Fibroblast of lung (primary cell): ENCODE measurements at regions not wholly inside any gene's neighbourhood (a gene's known extent, or its start where the extent isn't known, plus 50 kb on each side); places are given as distances from the start of the nearest gene placed in this dataset.

Source experiments
- DNase-seq, 2 donors: peaks; one replicate each; pipeline versions ENCODE4 v3.0.0 to v3.0.0-alpha.2; 2010; ENCODE audit warnings: low read depth in 2 of 2
- H2AFZ ChIP-seq: 2 replicates; pipeline ENCODE4 v1.5.1; 2012; ENCODE audit warnings: low read length, control low read depth, inconsistent platforms
- H3K27ac ChIP-seq: 2 replicates; pipeline ENCODE4 v1.5.1; 2011; ENCODE audit warnings: low read length, control low read depth; ENCODE audit not compliant: insufficient read depth
- H3K27me3 ChIP-seq: 2 replicates; pipeline ENCODE4 v1.5.1; 2011; ENCODE audit warnings: mild to moderate bottlenecking, low read length; ENCODE audit not compliant: control insufficient read depth, insufficient read depth
- H3K36me3 ChIP-seq: 2 replicates; pipeline ENCODE4 v1.5.1; 2011; ENCODE audit warnings: low read length; ENCODE audit not compliant: control insufficient read depth, insufficient read depth
- H3K4me1 ChIP-seq: 2 replicates; pipeline ENCODE4 v1.5.1; 2011; ENCODE audit warnings: low read length; ENCODE audit not compliant: control insufficient read depth, insufficient read depth; ENCODE audit errors: extremely low read depth
- H3K4me2 ChIP-seq: 2 replicates; pipeline ENCODE4 v1.5.1; 2011; ENCODE audit warnings: low read length, control low read depth; ENCODE audit not compliant: insufficient read depth; ENCODE audit errors: extremely low read depth
- H3K4me3 ChIP-seq, 4 experiments: fragments of 200-600 bp in 1 of 4; sonication (generic) in 1 of 4; replicated peaks in 1 of 4; 2 replicates each; pipeline ENCODE4 v1.5.1; 2011 to 2016; ENCODE audit warnings: low read length in 4 of 4, low read depth in 3 of 4, mild to moderate bottlenecking in 3 of 4, control low read depth in 2 of 4, inconsistent platforms in 1 of 4, mixed read lengths in 1 of 4; ENCODE audit not compliant: insufficient read depth in 1 of 4; ENCODE audit errors: control extremely low read depth in 1 of 4
- H3K79me2 ChIP-seq: 2 replicates; pipeline ENCODE4 v1.5.1; 2012; ENCODE audit warnings: mild to moderate bottlenecking, low read length, inconsistent platforms; ENCODE audit not compliant: control insufficient read depth, insufficient read depth
- H3K9ac ChIP-seq: 2 replicates; pipeline ENCODE4 v1.5.1; 2011; ENCODE audit warnings: mild to moderate bottlenecking, low read length, control low read depth; ENCODE audit not compliant: insufficient read depth
- H3K9me3 ChIP-seq: 2 replicates; pipeline ENCODE4 v1.5.1; 2012; ENCODE audit warnings: low read depth, low read length; ENCODE audit not compliant: control insufficient read depth, insufficient read depth
- H4K20me1 ChIP-seq: 2 replicates; pipeline ENCODE4 v1.5.1; 2011; ENCODE audit warnings: low read length; ENCODE audit not compliant: control insufficient read depth, insufficient read depth; ENCODE audit errors: extremely low read depth
- CTCF ChIP-seq, 2 donors: IDR thresholded peaks in 1 of 2; conservative IDR thresholded peaks in 1 of 2; 1 replicate in 1 of 2; 2 replicates in 1 of 2; pipeline ENCODE4 v1.5.1; 2011 to 2012; ENCODE audit warnings: low read length in 2 of 2, control low read depth in 1 of 2, inconsistent platforms in 1 of 2, low read depth in 1 of 2, mild to moderate bottlenecking in 1 of 2
- EZH2 ChIP-seq: IDR thresholded peaks from 2 replicates; pipeline ENCODE4 v1.5.1; 2012; ENCODE audit warnings: low read length, control low read depth, mild to moderate bottlenecking; ENCODE audit errors: missing control alignments

DNA sequence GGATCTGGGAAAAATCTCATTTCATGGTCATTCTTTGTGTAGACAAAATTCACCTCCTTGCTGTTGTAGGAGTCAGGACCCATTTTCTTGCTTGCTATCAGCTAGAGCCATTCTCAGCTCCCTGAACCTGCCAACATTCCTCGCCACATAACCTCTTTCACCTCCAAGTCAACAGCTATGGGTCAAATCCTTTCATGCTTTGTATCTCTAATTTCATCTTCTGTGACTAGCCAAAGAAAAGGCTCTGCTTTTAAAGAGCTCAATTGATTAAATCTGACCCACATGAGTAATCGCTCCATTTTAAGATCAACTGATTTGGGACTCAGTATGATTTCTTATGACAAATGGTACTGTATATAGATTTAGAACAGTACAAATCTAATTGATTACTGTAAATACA lies 89.2 kb upstream of the FOXG1 start:
- no peak overlapping the region for H2AFZ ChIP-seq
- H3K36me3 ChIP-seq: no peaks in the 10 kb centered on the region
- DNase-seq: no peak
- TF ChIP-seq EZH2 (no peak), CTCF (conservative IDR thresholded peaks at IDR 0.05 in 1 of 2, IDR thresholded peaks at IDR 0.05 in 1 of 2; ENCODE audit: low read depth in 1 of 2, low read length in 2 of 2) (no peak)
- H3K27ac ChIP-seq: no peak overlapping the region
- H3K27me3 ChIP-seq: no peaks in the 10 kb centered on the region
- H4K20me1 ChIP-seq: no peaks in the 10 kb centered on the region
- no peaks in the 10 kb centered on the region for H3K4me1 ChIP-seq
- no peak overlapping the region for H3K4me3 ChIP-seq
- no peak overlapping the region for H3K9ac ChIP-seq
- H3K79me2 ChIP-seq: no peaks in the 10 kb centered on the region
- no peaks in the 10 kb centered on the region for H3K9me3 ChIP-seq
- H3K4me2 ChIP-seq: no peak overlapping the region

- Histone ChIP-seq H2AFZ (no peak overlapping the region), H3K4me2 (no peak overlapping the region), H3K4me1 (no peaks in the 10 kb centered on the region), H3K27ac (no peak overlapping the region), H3K27me3 (no peaks in the 10 kb centered on the region), H3K9ac (no peak overlapping the region), H3K9me3 (no peaks in the 10 kb centered on the region), H3K36me3 (no peaks in the 10 kb centered on the region), H3K4me3 (no peak overlapping the region), H3K79me2 (no peaks in the 10 kb centered on the region), H4K20me1 (no peaks in the 10 kb centered on the region)
- TF ChIP-seq EZH2 (no peak), CTCF (conservative IDR thresholded peaks at IDR 0.05 in 1 of 2, IDR thresholded peaks at IDR 0.05 in 1 of 2; ENCODE audit: low read depth in 1 of 2, low read length in 2 of 2) (no peak)
- DNase-seq: no peak
Observed at GRCh38 chr14:28678887-28679286, 87.7 kb upstream of the FOXG1 start.

GRCh38 chr14:28681681-28682080 lies 84.9 kb upstream of the FOXG1 start:
- no peak overlapping the region for H2AFZ ChIP-seq
- H3K4me2 ChIP-seq: no peak overlapping the region
- no peak for TF ChIP-seq CTCF (conservative IDR thresholded peaks at IDR 0.05 in 1 of 2, IDR thresholded peaks at IDR 0.05 in 1 of 2; ENCODE audit: low read depth in 1 of 2, low read length in 2 of 2)
- TF ChIP-seq EZH2: no peak
- no peaks in the 10 kb centered on the region for H3K27me3 ChIP-seq
- no peaks in the 10 kb centered on the region for H3K9me3 ChIP-seq
- H3K36me3 ChIP-seq: no peaks in the 10 kb centered on the region
- H3K9ac ChIP-seq: no peak overlapping the region
- no peaks in the 10 kb centered on the region for H4K20me1 ChIP-seq
- H3K79me2 ChIP-seq: no peaks in the 10 kb centered on the region
- no peak overlapping the region for H3K4me3 ChIP-seq
- no peak for DNase-seq
- no peaks in the 10 kb centered on the region for H3K4me1 ChIP-seq
- no peak overlapping the region for H3K27ac ChIP-seq
